Activated CD8-positive, alpha-beta T cell treated with anti-CD3 and anti-CD28 coated beads for 36 hours (primary cell): ENCODE measurements at regions not wholly inside any gene's neighbourhood (a gene's known extent, or its start where the extent isn't known, plus 50 kb on each side); places are given as distances from the start of the nearest gene placed in this dataset.

Experiments used
- ATAC-seq: fragments of 200-7000 bp; cut with Tn5 transposase; one replicate; pipeline ENCODE4 v1.10.0; 2021; ENCODE audit warnings: mild to moderate bottlenecking, moderate library complexity
- CTCF ChIA-PET: fragments of 350-600 bp; sonication (Branson Sonifier 250); formaldehyde crosslinking; loops from one replicate; lab custom pipeline; 2021; ENCODE audit warnings: antibody characterized with exemption; lab: Charles Lee
- POLR2A ChIA-PET: fragments of 350-600 bp; sonication (Branson Sonifier 250); formaldehyde crosslinking; loops from one replicate; lab custom pipeline; 2021; ENCODE audit warnings: antibody characterized with exemption; lab: Charles Lee
- DNase-seq: peaks from one replicate; pipeline ENCODE4 v3.0.0-alpha.2; 2020
- H3K27ac Mint-ChIP-seq: one replicate; pipeline ENCODE4 v1.8.0; 2021; ENCODE audit warnings: mild to moderate bottlenecking, mixed read lengths
- H3K27me3 Mint-ChIP-seq: one replicate; pipeline ENCODE4 v1.8.0; 2021; ENCODE audit warnings: mixed read lengths
- H3K36me3 Mint-ChIP-seq: one replicate; pipeline ENCODE4 v1.8.0; 2021; ENCODE audit warnings: low read depth, mixed read lengths
- H3K4me1 Mint-ChIP-seq: one replicate; pipeline ENCODE4 v1.8.0; 2021; ENCODE audit warnings: low read depth, mixed read lengths
- H3K4me3 Mint-ChIP-seq: one replicate; pipeline ENCODE4 v1.8.0; 2021; ENCODE audit warnings: mild to moderate bottlenecking, moderate library complexity, mixed read lengths
- H3K9me3 Mint-ChIP-seq: one replicate; pipeline ENCODE4 v1.8.0; 2021; ENCODE audit warnings: mixed read lengths
- intact Hi-C: fragments of 100-400 bp; cut with micrococcal nuclease; formaldehyde crosslinking; loops from one replicate; pipeline ENCODE4 v1.10.0; 2022
- TF ChIP-seq, protein P1 (sequence below): fragments of 200-600 bp; IDR thresholded peaks from one replicate; pipeline ENCODE4 v1.8.0; 2022; ENCODE audit warnings: antibody characterized with exemption, mild to moderate bottlenecking

DNA sequence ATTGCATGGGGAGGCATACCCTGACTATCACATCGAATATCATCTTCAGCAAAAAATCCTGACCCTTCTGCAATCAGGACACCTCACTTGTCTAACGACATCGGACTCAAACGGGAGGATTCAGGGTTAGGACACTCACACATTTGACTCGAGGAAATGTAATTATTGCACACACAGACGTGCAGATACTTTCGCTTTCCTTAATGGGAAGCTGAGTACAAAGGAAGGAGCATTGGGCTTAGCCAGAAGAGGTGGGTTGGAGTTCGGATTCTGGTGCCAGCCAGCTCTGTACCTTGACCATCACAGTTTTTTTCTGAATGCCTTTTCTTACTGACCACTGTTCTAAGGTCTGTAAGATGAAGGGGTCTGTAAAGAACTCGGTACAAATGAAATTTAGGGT, 260.4 kb downstream of the GALC start:
- intact Hi-C loops = no loop called here
- DNase-seq (no peak), ATAC-seq (no peak)
- ChIA-PET CTCF (interaction anchor here (1.5 kb wide), 1 partner anchor 13 kb away, joined by 4 read pairs; no protein-coding TSS in a partner anchor), POLR2A (no interaction called here)
- H3K4me3 Mint-ChIP-seq = no peak overlapping the region
- no peak overlapping the region for H3K27ac Mint-ChIP-seq
- H3K9me3 Mint-ChIP-seq = peaks cover 3% of the 10 kb centered on the region
- TF ChIP-seq, protein P1, sequence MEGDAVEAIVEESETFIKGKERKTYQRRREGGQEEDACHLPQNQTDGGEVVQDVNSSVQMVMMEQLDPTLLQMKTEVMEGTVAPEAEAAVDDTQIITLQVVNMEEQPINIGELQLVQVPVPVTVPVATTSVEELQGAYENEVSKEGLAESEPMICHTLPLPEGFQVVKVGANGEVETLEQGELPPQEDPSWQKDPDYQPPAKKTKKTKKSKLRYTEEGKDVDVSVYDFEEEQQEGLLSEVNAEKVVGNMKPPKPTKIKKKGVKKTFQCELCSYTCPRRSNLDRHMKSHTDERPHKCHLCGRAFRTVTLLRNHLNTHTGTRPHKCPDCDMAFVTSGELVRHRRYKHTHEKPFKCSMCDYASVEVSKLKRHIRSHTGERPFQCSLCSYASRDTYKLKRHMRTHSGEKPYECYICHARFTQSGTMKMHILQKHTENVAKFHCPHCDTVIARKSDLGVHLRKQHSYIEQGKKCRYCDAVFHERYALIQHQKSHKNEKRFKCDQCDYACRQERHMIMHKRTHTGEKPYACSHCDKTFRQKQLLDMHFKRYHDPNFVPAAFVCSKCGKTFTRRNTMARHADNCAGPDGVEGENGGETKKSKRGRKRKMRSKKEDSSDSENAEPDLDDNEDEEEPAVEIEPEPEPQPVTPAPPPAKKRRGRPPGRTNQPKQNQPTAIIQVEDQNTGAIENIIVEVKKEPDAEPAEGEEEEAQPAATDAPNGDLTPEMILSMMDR = no peak
- no peaks in the 10 kb centered on the region for H3K27me3 Mint-ChIP-seq
- H3K4me1 Mint-ChIP-seq = no peaks in the 10 kb centered on the region
- no peaks in the 10 kb centered on the region for H3K36me3 Mint-ChIP-seq

DNA sequence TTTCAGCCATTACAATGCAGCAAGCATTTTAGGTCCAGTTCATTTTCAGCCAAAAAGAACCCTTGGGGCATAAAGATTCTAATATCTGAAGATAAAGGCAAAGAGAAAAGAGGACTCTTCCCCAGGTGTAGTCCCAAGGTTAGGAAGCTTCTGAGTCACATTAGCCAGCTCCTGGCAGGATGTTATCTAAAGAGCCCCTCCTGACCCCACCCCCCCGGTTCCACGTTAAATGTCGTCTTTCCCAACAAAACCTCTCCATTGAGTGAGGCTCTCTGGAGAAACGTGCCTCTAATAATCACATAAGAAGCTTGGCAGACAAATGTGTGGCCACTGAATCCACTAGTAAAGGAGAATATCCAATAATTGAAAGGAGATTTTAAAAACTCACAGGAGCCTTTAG, 267.7 kb downstream of the GALC start:
- no peak overlapping the region for H3K4me3 Mint-ChIP-seq
- DNase-seq (no peak), ATAC-seq (no peak)
- intact Hi-C loops = no loop called here
- ChIA-PET CTCF (interaction anchor here (1.5 kb wide), 1 partner anchor 21 kb away, joined by 5 read pairs; no protein-coding TSS in a partner anchor), POLR2A (no interaction called here)
- TF ChIP-seq, protein P1 = no peak
- H3K4me1 Mint-ChIP-seq = no peaks in the 10 kb centered on the region
- H3K27ac Mint-ChIP-seq = no peak overlapping the region
- H3K36me3 Mint-ChIP-seq = no peaks in the 10 kb centered on the region
- no peaks in the 10 kb centered on the region for H3K9me3 Mint-ChIP-seq
- H3K27me3 Mint-ChIP-seq = peaks cover 7% of the 10 kb centered on the region

DNA sequence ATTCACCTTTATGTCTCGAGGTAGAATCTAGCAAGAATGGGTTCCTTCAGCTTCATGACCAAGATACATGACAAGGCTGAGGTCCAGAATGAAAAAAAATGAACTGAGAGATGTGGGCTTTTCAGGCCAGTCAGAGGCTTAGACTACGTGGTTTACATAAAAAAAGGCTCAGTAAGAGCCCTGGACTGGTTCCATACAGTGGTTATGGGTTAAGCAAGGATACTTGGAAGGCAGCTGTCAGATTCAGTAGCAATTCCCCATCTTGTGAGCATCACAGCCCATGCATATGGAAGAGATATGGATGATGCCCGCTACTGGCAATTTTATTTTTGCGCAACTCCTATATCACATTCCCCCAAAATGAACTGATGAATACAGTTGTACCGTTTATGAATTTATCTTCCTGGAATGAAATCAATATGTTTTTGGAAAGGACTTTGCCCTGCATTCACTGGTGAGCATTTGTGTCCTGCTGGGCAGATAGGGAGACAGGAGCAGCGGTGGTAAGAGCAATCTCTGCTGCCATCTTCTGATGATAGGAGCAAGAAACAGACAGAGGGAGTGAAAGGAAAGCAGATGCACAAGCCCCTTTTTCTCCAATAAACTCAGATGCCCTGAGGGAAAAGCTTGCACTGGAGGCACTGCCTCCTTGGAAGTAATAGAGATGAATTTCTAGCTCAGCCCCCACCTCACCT, 280.4 kb downstream of the GALC start:
- ChIA-PET POLR2A (no interaction called here), CTCF (interaction anchor here (1.8 kb wide), 1 partner anchor 32 kb away, joined by 4 read pairs; no protein-coding TSS in a partner anchor)
- intact Hi-C loops = no loop called here
- DNase-seq (no peak), ATAC-seq (no peak)
- Mint-ChIP-seq H3K9me3 (no peaks in the 10 kb centered on the region), H3K36me3 (no peaks in the 10 kb centered on the region), H3K4me1 (no peaks in the 10 kb centered on the region), H3K27ac (no peak overlapping the region), H3K4me3 (no peak overlapping the region), H3K27me3 (no peaks in the 10 kb centered on the region)
- TF ChIP-seq, protein P1 = no peak

DNA sequence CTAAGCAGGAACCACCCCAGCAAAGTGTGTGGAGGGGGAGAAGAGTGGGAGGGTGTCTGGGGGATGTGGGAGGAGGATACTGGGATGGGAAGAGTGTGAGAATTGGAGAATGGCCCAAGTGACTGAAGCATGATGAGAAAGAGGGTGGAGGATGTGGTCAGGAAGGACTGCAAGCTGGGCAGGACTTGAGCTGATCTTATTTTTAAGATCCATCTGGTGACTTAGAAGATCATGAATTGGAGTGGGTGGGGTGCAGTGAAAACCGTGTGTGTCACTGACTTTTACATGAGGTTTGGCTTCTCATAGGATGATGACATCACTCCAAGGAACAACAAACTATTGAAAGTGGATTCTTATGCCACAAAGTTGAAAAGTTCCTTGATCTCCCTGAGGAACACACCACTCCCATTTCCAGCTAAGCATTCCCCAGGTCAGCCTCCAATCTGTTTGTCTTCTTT, 287.5 kb downstream of the GALC start:
- ChIA-PET CTCF (no interaction called here), POLR2A (no interaction called here)
- H3K27me3 Mint-ChIP-seq = no peaks in the 10 kb centered on the region
- TF ChIP-seq, protein P1 = no peak
- no peaks in the 10 kb centered on the region for H3K9me3 Mint-ChIP-seq
- ATAC-seq = no peak
- no peak for DNase-seq
- H3K4me1 Mint-ChIP-seq = no peaks in the 10 kb centered on the region
- intact Hi-C loops = no loop called here
- H3K27ac Mint-ChIP-seq = no peak overlapping the region
- no peaks in the 10 kb centered on the region for H3K36me3 Mint-ChIP-seq
- no peak overlapping the region for H3K4me3 Mint-ChIP-seq

DNA sequence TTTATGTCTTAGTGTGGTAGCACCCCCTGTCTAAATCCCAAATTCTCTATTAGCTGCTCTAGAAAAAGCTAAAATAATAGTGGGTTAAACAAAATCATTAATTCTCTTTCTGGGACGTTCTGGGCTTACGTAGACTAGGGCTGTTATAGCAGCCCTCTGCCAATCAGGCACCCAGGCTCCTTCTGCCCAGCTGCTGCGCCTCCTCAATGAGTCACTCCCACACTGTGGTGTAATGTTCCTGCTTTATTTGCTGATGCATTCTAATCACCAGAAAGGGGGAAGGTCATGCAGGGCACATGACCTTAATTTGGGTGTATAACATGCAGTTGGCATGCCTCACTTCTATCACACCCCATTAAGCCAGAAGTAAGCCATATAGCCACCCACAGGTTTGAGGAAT, 294.5 kb downstream of the GALC start:
- no peak for ATAC-seq
- no peak overlapping the region for H3K27ac Mint-ChIP-seq
- POLR2A ChIA-PET = no interaction called here

More for the DNA sequence above, 294.5 kb downstream of the GALC start:
- no peaks in the 10 kb centered on the region for H3K36me3 Mint-ChIP-seq
- no peak overlapping the region for H3K4me3 Mint-ChIP-seq
- H3K9me3 Mint-ChIP-seq = no peaks in the 10 kb centered on the region
- intact Hi-C loops = no loop called here
- CTCF ChIA-PET = no interaction called here
- DNase-seq = no peak
- H3K4me1 Mint-ChIP-seq = no peaks in the 10 kb centered on the region
- no peaks in the 10 kb centered on the region for H3K27me3 Mint-ChIP-seq
- TF ChIP-seq, protein P1 = no peak
